ENCODE measurements at regions not wholly inside any gene's neighbourhood (a gene's known extent, or its start where the extent isn't known, plus 50 kb on each side); places are given as distances from the start of the nearest gene placed in this dataset.

DNA sequence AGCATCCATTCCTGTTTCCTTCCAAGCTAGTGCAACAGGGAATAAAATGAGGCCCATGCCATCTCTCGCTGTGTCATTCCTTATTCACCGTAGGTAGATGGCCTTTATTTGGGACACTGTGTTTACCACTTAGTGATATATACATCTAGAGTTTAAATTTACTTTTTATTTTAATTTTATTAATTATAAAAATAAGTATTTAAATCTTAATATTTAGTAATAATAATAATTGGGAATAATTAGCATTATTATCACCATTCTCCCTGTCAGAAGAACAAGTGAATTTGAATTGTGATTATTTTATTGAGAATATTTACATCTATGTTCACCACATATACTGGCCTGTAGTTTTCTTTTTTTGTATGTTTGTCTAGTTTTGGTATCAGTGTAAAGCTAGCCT lies 692.9 kb upstream of the KIF2B start:
- H3K36me3 Mint-ChIP-seq (ENCODE audit: unreplicated experiment): no peaks in the 10 kb centered on the region
- no peaks in the 10 kb centered on the region for H3K4me1 Mint-ChIP-seq (ENCODE audit: unreplicated experiment)
- no peaks in the 10 kb centered on the region for H3K27me3 Mint-ChIP-seq (ENCODE audit: unreplicated experiment)
- H3K27ac Mint-ChIP-seq (ENCODE audit: unreplicated experiment): no peak overlapping the region
- no peak overlapping the region for H3K4me3 Mint-ChIP-seq (ENCODE audit: unreplicated experiment)
- TF ChIP-seq, protein P1, sequence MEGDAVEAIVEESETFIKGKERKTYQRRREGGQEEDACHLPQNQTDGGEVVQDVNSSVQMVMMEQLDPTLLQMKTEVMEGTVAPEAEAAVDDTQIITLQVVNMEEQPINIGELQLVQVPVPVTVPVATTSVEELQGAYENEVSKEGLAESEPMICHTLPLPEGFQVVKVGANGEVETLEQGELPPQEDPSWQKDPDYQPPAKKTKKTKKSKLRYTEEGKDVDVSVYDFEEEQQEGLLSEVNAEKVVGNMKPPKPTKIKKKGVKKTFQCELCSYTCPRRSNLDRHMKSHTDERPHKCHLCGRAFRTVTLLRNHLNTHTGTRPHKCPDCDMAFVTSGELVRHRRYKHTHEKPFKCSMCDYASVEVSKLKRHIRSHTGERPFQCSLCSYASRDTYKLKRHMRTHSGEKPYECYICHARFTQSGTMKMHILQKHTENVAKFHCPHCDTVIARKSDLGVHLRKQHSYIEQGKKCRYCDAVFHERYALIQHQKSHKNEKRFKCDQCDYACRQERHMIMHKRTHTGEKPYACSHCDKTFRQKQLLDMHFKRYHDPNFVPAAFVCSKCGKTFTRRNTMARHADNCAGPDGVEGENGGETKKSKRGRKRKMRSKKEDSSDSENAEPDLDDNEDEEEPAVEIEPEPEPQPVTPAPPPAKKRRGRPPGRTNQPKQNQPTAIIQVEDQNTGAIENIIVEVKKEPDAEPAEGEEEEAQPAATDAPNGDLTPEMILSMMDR (IDR thresholded peaks at IDR 0.05): no peak
- peaks cover 7% of the 10 kb centered on the region for H3K9me3 Mint-ChIP-seq (ENCODE audit: unreplicated experiment)
- DNase-seq (ENCODE audit: extremely low spot score, unreplicated experiment): no peak

DNA sequence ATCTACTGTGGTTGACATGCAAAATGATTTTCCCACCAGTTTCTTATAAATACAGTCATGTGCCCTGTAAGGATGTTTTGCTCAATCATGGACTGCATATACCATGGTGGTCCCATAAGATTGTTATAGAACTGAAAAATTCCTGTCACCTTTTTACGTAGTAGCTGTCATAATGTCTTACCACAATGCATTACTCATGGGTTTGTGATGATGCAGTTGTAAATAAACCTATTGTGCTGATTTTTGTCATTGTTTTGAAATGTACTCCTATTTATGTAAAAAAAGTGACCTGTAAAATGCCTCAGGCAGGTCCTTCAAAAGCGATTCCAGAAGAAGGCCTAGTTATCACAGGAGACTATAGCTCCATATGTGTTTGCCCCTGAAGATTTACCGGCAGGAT lies 695.4 kb upstream of the KIF2B start:
- H3K9me3 Mint-ChIP-seq (ENCODE audit: unreplicated experiment): peaks cover 7% of the 10 kb centered on the region
- no peaks in the 10 kb centered on the region for H3K27me3 Mint-ChIP-seq (ENCODE audit: unreplicated experiment)
- H3K27ac Mint-ChIP-seq (ENCODE audit: unreplicated experiment): no peak overlapping the region
- no peak for DNase-seq (ENCODE audit: extremely low spot score, unreplicated experiment)
- H3K4me3 Mint-ChIP-seq (ENCODE audit: unreplicated experiment): no peak overlapping the region
- no peaks in the 10 kb centered on the region for H3K4me1 Mint-ChIP-seq (ENCODE audit: unreplicated experiment)
- H3K36me3 Mint-ChIP-seq (ENCODE audit: unreplicated experiment): no peaks in the 10 kb centered on the region
- TF ChIP-seq, protein P1 (IDR thresholded peaks at IDR 0.05): no peak

DNA sequence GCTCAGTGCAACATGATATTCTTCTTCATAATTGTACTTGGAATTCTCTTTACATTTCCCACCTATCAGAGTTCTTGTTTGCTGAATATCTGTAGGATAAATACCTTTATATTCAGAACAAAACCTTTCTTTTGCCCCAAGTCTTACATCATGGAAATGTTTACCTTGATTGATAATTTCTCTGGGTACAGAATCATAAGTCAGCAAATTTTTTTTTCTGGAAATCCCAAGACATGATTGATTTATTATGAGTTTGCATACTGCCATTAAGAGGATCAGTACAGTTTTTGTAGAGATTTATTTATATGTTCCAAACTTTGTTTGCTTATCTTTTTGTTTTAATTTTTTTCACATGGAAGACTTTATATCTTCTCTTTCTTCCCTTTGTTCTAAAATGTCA lies 699.8 kb upstream of the KIF2B start:
- H3K4me1 Mint-ChIP-seq (ENCODE audit: unreplicated experiment): no peaks in the 10 kb centered on the region
- TF ChIP-seq, protein P1 (IDR thresholded peaks at IDR 0.05): no peak
- no peak overlapping the region for H3K27ac Mint-ChIP-seq (ENCODE audit: unreplicated experiment)
- no peaks in the 10 kb centered on the region for H3K9me3 Mint-ChIP-seq (ENCODE audit: unreplicated experiment)
- no peak overlapping the region for H3K4me3 Mint-ChIP-seq (ENCODE audit: unreplicated experiment)
- H3K36me3 Mint-ChIP-seq (ENCODE audit: unreplicated experiment): no peaks in the 10 kb centered on the region
- no peak for DNase-seq (ENCODE audit: extremely low spot score, unreplicated experiment)
- no peaks in the 10 kb centered on the region for H3K27me3 Mint-ChIP-seq (ENCODE audit: unreplicated experiment)

DNA sequence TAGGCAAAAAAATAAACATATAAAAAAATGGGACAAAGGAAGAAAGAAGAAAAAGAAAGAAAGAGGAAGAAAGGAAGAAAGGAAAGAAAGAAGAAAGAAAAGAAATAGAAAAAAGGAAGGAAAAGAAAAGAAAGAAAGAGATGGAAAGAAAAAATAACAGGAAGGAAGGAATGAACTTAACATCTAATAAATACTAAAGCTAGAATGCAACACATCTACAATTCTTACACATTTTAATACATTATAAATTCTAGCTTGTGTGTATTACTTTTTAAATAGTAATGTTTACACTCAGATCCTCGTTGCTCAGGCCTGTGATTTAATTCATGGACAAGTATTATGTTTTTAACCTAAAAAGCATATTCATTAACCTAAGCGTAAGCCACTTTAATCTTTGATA lies 703.0 kb upstream of the KIF2B start:
- Mint-ChIP-seq H3K9me3 (ENCODE audit: unreplicated experiment) (peaks cover 21% of the 10 kb centered on the region), H3K4me1 (ENCODE audit: unreplicated experiment) (no peaks in the 10 kb centered on the region), H3K27me3 (ENCODE audit: unreplicated experiment) (no peaks in the 10 kb centered on the region), H3K27ac (ENCODE audit: unreplicated experiment) (no peak overlapping the region), H3K36me3 (ENCODE audit: unreplicated experiment) (no peaks in the 10 kb centered on the region), H3K4me3 (ENCODE audit: unreplicated experiment) (no peak overlapping the region)
- TF ChIP-seq, protein P1 (IDR thresholded peaks at IDR 0.05): no peak
- DNase-seq (ENCODE audit: extremely low spot score, unreplicated experiment): no peak

DNA sequence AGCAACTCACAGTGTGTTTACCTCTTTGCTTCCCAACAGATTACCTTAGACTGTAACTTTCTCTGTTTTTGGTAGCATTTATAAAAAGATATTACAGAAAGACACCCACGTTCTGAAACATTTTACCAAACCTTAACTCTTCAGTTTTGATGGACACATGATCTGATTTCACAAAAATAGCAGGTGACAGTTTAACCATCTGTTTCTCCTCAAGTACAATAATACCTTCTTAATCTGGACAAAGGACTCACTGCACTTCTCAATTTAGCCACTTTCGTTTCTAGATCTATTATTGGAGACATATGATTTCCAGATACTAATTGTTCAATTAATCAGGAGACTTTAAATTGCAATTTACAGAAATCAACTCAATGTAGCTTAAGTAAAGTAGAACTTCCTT lies 703.8 kb upstream of the KIF2B start:
- TF ChIP-seq, protein P1 (IDR thresholded peaks at IDR 0.05): no peak
- peaks cover 21% of the 10 kb centered on the region for H3K9me3 Mint-ChIP-seq (ENCODE audit: unreplicated experiment)
- H3K27ac Mint-ChIP-seq (ENCODE audit: unreplicated experiment): no peak overlapping the region
- H3K27me3 Mint-ChIP-seq (ENCODE audit: unreplicated experiment): no peaks in the 10 kb centered on the region
- DNase-seq (ENCODE audit: extremely low spot score, unreplicated experiment): no peak
- no peak overlapping the region for H3K4me3 Mint-ChIP-seq (ENCODE audit: unreplicated experiment)
- H3K36me3 Mint-ChIP-seq (ENCODE audit: unreplicated experiment): no peaks in the 10 kb centered on the region
- H3K4me1 Mint-ChIP-seq (ENCODE audit: unreplicated experiment): no peaks in the 10 kb centered on the region

All from osteocyte (in vitro differentiated cells).